K562 (cell line): ENCODE measurements at regions not wholly inside any gene's neighbourhood (a gene's known extent, or its start where the extent isn't known, plus 50 kb on each side); places are given as distances from the start of the nearest gene placed in this dataset.
A peak's percentile ranks its signal among the peaks of the same experiment; 100 is the strongest.

Experiments
- ARID1B ChIP-seq: fragments of 450-650 bp; IDR thresholded peaks from 2 replicates; pipeline ENCODE4 v1.6.1; 2016; ENCODE audit warnings: antibody characterized with exemption, mild to moderate bottlenecking, inconsistent platforms
- ARID2 ChIP-seq: fragments of 450-650 bp; IDR thresholded peaks from 2 replicates; pipeline ENCODE4 v1.6.1; 2017; ENCODE audit warnings: antibody characterized with exemption, mild to moderate bottlenecking
- BRF1 ChIP-seq: IDR thresholded peaks from 3 replicates; pipeline ENCODE4 v1.6.1; 2011; ENCODE audit warnings: borderline replicate concordance, mild to moderate bottlenecking; ENCODE audit not compliant: insufficient read length; ENCODE audit errors: extremely low read depth
- CBFA2T3 ChIP-seq: fragments of 450-650 bp; IDR thresholded peaks from 2 replicates; pipeline ENCODE4 v1.6.1; 2017
- CEBPB ChIP-seq: fragments of 450-650 bp; IDR thresholded peaks from 2 replicates; pipeline ENCODE4 v1.6.1; 2016; ENCODE audit warnings: missing genetic modification characterization, missing compliant biosample characterization
- HMBOX1 ChIP-seq: sonication (generic); IDR thresholded peaks from 2 replicates; pipeline ENCODE4 v1.6.1; 2016
- KAT2B ChIP-seq: IDR thresholded peaks from one replicate; pipeline ENCODE4 v1.6.1; 2012; ENCODE audit warnings: low read depth, mild to moderate bottlenecking, control low read depth, inconsistent platforms, low read length, moderate library complexity
- PHF8 ChIP-seq: fragments of 200-600 bp; sonication (generic); IDR thresholded peaks from 2 replicates; pipeline ENCODE4 v1.6.1; 2012; ENCODE audit warnings: mixed run types, mild to moderate bottlenecking, inconsistent platforms, low read length, moderate library complexity, borderline replicate concordance
- SUPT5H ChIP-seq: fragments of 450-650 bp; IDR thresholded peaks from 2 replicates; pipeline ENCODE4 v1.6.1; 2016
- ZBTB1 ChIP-seq: sonication (generic); formaldehyde crosslinking; IDR thresholded peaks from 2 replicates; pipeline ENCODE4 v1.8.1; 2023; ENCODE audit warnings: missing genetic modification reagents, low read depth, mild to moderate bottlenecking, borderline replicate concordance
- ZKSCAN8 ChIP-seq: fragments of 200-800 bp; sonication (Bioruptor generic); IDR thresholded peaks from 2 replicates; pipeline ENCODE4 v1.6.1; 2016; ENCODE audit warnings: missing genetic modification characterization, missing compliant biosample characterization
- TF ChIP-seq, protein P1 (sequence below): fragments of 250-450 bp; sonication (Bioruptor Pico); IDR thresholded peaks from 2 replicates; pipeline ENCODE4 v1.4.0; 2020; ENCODE audit warnings: borderline replicate concordance

DNA sequence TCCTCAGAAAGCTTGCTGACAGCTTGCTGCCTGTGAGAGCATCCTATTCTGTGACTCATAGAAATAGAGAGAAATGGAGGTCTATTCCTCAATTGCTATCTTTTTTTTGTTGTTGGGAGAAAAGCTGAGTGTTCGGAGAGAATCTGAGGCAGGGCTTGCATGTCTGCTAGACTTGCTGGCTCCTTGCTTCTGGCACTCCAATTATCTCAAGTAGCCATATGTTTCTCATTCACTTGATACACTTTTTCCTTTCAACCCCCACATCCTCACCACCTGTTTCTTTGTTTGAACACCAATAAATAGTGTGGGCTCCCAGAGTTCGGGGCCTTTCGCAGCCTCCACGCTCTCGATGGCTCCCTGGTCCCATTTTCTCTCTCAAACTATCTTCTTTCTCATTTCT, 172.2 kb downstream of the SH2D4B start (continued):
- TF ChIP-seq HMBOX1: no peak
- TF ChIP-seq ARID2: no peak
- TF ChIP-seq ARID1B: peak; percentile 35; the same call in 1 of the 2 replicates
- no peak for TF ChIP-seq KAT2B
- TF ChIP-seq ZBTB1: no peak
- TF ChIP-seq CEBPB (tag): no peak
- no peak for TF ChIP-seq PHF8
- peak; percentile 56 for TF ChIP-seq CBFA2T3
- TF ChIP-seq BRF1: no peak
- no peak for TF ChIP-seq SUPT5H
- TF ChIP-seq ZKSCAN8 (CRISPR knock-in tag): no peak
- TF ChIP-seq, protein P1, sequence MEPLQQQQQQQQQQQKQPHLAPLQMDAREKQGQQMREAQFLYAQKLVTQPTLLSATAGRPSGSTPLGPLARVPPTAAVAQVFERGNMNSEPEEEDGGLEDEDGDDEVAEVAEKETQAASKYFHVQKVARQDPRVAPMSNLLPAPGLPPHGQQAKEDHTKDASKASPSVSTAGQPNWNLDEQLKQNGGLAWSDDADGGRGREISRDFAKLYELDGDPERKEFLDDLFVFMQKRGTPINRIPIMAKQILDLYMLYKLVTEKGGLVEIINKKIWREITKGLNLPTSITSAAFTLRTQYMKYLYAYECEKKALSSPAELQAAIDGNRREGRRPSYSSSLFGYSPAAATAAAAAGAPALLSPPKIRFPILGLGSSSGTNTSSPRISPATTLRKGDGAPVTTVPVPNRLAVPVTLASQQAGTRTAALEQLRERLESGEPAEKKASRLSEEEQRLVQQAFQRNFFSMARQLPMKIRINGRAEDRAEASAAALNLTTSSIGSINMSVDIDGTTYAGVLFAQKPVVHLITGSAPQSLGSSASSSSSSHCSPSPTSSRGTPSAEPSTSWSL (CRISPR knock-in tag): no peak
